GM19193 (cell line): ENCODE measurements at regions not wholly inside any gene's neighbourhood (a gene's known extent, or its start where the extent isn't known, plus 50 kb on each side); places are given as distances from the start of the nearest gene placed in this dataset.

Experiments used
- POLR2A ChIP-seq: IDR thresholded peaks from 4 replicates; pipeline ENCODE4 v1.6.1; 2011; ENCODE audit not compliant: insufficient read depth, insufficient read length; ENCODE audit errors: extremely low read depth

DNA sequence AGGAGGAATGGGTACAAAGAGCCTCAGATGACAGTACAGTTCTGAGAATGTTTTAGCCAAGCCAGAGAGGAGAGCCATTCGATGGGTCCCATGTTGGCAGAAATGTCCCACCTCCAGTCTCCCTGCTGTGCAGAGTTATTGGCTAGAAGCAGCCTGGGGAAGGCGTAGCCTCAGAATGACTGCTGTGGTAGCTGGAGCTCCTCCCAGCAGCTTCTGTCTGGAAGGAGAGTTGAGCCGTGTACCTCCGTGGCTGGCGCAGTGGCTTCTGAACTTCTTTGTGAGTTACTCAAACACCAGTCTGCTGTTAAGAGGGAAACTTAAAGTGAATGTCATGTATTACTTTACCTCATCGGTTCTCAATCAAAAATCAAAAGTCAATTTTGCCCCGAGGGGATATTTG is 193.3 kb upstream of the SNX2 start:
- no peak for TF ChIP-seq POLR2A

DNA sequence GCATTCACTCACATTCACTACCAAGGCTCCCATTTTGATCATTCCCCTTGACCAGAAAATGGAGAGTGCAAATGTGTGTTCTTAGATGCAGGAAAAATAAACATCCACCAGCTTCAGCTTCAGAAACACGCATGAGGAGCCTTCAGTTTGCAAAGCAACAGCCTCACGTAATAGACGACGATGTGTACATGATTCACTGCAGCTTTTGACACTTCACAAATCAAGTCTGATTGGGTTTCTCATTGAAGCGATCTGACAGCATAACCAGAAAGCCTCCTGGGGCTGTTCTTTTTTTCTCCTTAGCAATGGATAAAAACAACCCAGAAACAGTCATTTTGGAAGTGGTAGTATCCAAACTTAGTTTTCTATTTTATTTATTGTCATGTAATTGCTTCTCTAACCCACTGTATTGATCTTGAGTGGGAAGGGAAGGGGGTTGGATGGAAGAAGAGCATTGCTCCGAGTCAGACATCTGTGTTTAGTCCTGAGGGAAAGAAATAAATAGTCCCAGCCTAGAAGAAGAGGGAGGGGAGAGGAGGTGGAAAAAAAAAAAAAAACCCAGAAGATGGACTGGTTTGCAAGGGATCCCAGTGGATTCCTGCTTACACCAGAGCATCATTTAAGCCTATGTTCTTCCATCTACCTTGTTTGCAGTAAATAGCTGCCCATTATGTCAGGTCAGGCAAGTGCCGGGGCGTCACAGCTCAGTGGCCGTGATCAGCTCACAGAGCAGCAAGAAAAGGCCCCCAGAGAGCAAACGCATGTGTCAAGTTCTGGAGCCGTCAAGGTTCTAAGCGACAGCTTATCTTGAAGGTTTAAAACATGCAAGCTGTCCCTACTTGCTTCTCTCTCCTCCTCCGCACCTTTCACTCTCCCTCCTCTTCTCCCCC is 190.2 kb upstream of the SNX2 start:
- TF ChIP-seq POLR2A: no peak

DNA sequence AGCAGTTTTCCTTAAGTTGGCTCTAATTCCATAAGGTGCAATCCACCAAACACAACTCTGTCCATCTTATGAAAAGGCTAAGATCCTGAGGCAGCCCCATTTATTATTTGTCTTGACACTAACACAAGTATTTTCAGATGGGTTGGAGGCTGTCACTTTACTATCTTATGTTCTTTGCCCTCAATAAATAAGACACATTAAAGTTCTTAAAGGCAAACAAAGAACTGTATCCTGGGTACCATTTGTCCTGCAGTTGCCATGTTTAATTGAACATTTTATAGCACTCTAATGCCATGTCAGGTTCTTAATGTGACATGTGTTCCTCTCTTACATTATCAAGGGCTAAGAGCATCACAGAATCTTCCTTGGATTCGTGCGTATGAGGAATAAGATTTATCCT is 189.5 kb upstream of the SNX2 start:
- no peak for TF ChIP-seq POLR2A

GRCh38 chr5:122586351-122586750 is 188.5 kb upstream of the SNX2 start:
- TF ChIP-seq POLR2A: no peak

DNA sequence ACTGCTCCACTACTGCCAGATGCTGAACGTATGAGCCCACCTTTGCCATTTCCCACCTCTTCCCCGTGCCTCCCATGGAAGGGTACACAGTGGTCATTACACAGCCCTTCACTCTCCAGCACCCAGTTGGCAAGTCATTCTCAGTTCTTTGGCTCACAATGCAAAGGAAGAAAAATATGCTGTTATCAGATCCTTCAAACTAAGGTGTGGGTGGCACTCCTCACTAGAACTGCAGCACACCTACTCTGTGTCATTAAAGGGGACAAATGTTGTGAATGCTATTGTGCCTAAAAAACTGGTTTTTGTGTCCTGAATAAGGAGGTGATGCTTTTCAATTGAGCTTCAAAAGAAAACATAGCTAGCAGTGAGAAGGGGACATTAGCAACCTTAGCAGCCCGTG is 183.1 kb upstream of the SNX2 start:
- no peak for TF ChIP-seq POLR2A

DNA sequence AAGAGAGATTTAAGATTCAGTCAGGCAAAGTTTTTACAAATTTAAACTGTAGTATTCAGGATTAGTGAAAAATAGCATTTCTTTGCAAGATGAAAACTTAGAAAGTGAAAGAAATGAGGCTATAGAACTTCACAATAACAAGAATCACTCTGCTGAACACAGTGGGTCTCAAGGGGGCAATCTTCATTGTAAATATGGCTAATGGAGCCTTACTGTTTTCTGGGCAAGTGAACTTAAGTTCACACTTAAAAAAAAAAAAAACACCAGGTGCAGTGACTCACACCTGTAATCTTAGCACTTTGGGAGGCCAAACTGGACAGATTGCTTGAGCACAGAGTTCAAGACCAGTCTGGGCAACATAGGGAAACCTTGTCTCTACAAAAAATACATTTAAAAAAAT is 175.9 kb upstream of the SNX2 start:
- TF ChIP-seq POLR2A: no peak

DNA sequence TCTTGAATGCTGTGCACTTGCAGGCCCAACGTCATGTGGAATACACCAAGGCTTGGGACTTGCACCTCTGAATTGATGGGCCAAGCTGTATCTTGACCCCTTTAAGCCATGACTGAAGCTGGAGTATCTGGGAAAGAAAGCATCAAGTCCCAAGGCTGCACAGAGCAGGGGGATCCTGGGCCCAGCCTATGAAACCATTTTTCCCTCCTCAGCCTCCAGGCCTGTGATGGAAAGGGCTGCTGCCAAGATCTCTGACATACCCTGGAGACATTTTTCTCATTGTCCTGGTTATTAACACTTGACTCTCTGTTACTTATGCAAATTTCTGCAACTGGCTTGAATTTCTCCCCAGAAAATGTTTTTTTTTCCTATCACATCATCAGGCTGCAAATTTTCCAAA is 174.0 kb upstream of the SNX2 start:
- TF ChIP-seq POLR2A: no peak

- no peak for TF ChIP-seq POLR2A
Measured at GRCh38 chr5:122602700-122603099, 172.2 kb upstream of the SNX2 start.

DNA sequence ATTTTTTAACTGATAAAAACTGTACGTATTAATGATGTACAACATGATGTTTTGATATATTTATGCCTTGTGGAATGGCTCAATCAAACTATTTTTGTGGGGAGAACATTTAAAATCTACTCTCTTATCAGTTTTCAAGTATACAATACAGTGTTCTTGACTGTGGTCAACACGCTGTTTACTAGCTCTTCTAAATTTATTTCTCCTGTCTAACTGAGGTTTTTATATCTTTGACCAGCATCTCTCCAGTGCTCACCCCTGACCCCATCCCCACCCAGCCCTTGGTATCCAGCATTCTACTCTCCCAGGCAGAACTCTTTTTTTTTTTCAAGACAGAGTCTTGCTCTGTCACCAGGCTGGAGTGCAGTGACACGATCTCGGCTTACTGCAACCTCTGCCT is 169.6 kb upstream of the SNX2 start:
- no peak for TF ChIP-seq POLR2A

DNA sequence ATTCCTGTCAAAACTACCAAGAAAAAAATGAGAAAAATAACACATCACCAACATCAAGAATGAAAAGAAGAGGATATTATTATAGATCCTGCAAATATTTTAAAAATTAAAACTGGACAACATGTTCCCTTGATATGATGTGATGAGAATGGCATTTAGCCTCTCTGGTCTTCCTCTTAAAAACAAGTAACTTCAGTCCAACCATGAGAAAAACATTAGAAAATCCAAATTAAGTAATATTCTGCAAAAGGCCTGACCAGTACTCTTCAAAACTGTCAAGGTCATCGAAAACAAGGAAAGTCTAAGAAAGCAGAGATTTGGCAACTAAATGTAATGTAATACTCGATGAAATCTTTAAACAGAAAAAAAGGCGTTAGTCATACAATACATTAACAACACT is 167.1 kb upstream of the SNX2 start:
- no peak for TF ChIP-seq POLR2A

DNA sequence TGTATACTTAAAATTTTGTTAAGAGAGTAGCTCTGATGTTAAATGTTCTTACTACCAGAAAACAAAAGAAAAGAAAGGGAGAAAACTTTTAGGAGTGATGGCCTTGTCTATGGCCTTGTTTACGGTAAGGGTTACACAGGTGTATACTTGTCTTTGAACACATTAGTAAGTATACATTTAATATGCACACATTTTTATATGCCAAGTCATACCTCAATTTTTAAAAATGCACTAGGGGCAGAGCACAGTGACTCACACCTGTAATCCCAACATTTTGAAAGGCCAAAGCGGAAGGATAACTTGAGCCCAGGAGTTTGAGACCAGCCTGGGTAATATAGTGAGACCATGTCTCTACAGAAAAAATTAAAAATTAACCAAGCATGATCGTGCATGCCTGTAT is 166.7 kb upstream of the SNX2 start:
- TF ChIP-seq POLR2A: no peak

- no peak for TF ChIP-seq POLR2A
Measured at GRCh38 chr5:122611406-122611805, 163.5 kb upstream of the SNX2 start.

DNA sequence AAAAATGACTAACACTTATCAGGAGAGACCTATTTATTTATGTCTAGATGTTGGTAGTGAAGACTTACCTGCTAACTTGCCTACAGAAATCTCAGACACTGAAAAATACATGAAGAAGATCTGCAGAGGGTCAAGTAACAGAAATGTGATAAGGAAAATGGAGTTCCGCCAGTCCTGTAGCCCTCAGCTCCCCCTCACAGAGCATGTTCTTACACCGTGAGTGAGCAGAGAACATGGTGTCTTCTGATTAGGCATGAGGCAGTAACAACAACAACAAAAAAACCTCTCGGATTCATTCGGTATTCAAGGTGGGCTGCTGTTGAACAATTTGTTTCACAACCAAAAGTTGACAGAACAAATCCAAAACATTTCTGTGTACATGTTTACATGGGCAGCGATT is 162.0 kb upstream of the SNX2 start:
- no peak for TF ChIP-seq POLR2A

DNA sequence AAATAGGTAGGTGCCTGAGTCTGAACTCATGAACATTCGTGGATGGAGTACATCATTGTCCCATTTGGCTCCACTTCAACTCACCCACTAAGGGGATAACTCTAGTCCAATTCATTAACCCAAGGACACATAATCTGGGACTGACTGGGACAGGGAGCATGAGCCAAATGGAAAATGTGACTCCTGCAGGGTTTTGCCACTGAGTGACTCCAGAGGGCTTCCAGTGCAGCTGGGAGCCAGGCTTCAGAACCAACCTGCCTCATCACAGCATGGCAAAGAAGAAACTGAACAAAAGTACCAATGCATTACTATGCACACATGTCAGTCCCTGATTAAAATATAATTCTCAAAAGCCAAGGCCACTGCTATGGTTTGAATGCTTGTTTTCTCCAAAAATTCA is 159.7 kb upstream of the SNX2 start:
- TF ChIP-seq POLR2A: no peak

- no peak for TF ChIP-seq POLR2A
Measured at GRCh38 chr5:122615832-122616231, 159.0 kb upstream of the SNX2 start.

DNA sequence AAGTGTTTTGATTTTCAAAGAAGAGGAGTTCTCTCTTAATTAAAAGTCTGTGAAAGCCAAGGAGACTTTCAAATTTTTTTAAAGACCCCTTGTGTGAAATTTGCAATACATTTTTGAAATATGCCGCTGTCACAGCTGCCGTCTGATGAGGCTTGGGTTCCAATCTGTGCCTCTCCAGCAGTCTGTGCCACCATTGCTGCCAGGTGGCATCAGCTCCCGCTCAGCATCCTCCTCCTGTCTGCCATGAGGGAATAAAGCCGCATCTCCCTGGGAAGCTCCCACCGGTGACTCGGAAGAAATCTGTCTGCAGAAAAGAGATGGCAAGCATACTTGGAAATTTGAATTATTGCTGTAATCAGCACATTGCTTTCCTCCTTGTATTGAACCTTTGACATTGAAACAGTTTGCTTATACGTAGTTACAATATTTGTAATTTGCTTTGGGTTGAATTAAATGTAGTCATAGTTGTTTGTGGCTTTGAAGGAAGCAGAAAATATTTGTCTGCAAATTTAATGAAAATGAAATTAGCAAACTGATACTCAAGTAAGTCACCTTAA is 145.7 kb upstream of the SNX2 start:
- TF ChIP-seq POLR2A: no peak
